ENCODE measurements at regions not wholly inside any gene's neighbourhood (a gene's known extent, or its start where the extent isn't known, plus 50 kb on each side); places are given as distances from the start of the nearest gene placed in this dataset.
"Not testable (repeated sequence)": the region's sequence is repeated elsewhere in the genome, so short reads cannot be mapped to it uniquely, and the experiment has no call there.

DNA sequence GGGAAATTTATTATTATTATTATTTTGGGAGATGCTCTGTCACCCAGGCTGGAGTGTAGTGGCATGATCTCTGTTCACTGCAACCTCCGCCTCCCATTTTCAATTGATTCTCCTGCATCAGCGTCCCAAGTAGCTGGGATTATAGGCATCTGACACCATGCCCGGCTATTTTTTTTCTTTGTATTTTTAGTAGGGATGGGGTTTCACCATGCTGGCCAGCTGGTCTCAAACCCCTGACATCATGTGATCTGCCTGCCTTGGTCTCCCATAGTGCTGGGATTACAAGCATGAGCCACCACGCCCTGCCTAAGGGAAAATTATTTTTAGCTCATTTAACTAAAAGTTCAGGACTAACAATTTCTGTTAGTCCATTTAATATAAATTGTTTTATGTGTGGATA, 109.2 kb upstream of the SESTD1 start:
- Histone ChIP-seq H3K27ac (ENCODE audit: extremely low read depth, low read depth, low read length) (no peak overlapping the region), H3K9me3 (replicated peaks; ENCODE audit: control insufficient read depth, insufficient read depth, low read depth, low read length) (no peaks in the 10 kb centered on the region; the same call in 1 of the 2 replicates), H3K27me3 (ENCODE audit: control insufficient read depth in 2 of 2, insufficient read depth in 2 of 2, low read length in 2 of 2) (no peaks in the 10 kb centered on the region), H3K4me2 (ENCODE audit: insufficient read depth, low read length) (no peak overlapping the region), H3K9me1 (ENCODE audit: control insufficient read depth, insufficient read depth, low read length) (no peaks in the 10 kb centered on the region), H3K79me2 (ENCODE audit: control insufficient read depth, insufficient read depth, low read length) (no peaks in the 10 kb centered on the region), H2AFZ (ENCODE audit: low read depth, low read length) (no peak overlapping the region), H3K4me3 (no peak overlapping the region), H4K20me1 (replicated peaks; ENCODE audit: control insufficient read depth, insufficient read depth, low read length) (no peaks in the 10 kb centered on the region), H3K4me1 (replicated peaks in 1 of 2; ENCODE audit: control insufficient read depth in 2 of 2, insufficient read depth in 2 of 2, low read length in 2 of 2) (no peaks in the 10 kb centered on the region), H3K36me3 (ENCODE audit: control insufficient read depth, insufficient read depth, low read length) (no peaks in the 10 kb centered on the region), H3K9ac (ENCODE audit: insufficient read depth in 1 of 2, low read depth in 2 of 2, low read length in 2 of 2) (no peak overlapping the region)
- DNase-seq (ENCODE audit: extremely low read depth in 1 of 4, low spot score in 3 of 4) (no peak), ATAC-seq (no peak), FAIRE-seq (no peak)
- ChIA-PET POLR2A (no interaction called here), CTCF (ENCODE audit: low intra/inter-chr PET ratio) (no interaction called here)
- no peak for TF ChIP-seq CHD1 (IDR thresholded peaks at IDR 0.05; ENCODE audit: low read length)
- no peak for TF ChIP-seq ZC3H8 (IDR thresholded peaks at IDR 0.05)
- TF ChIP-seq ESRRA (IDR thresholded peaks at IDR 0.05; ENCODE audit: borderline replicate concordance, low read depth): no peak
- TF ChIP-seq, protein P1, sequence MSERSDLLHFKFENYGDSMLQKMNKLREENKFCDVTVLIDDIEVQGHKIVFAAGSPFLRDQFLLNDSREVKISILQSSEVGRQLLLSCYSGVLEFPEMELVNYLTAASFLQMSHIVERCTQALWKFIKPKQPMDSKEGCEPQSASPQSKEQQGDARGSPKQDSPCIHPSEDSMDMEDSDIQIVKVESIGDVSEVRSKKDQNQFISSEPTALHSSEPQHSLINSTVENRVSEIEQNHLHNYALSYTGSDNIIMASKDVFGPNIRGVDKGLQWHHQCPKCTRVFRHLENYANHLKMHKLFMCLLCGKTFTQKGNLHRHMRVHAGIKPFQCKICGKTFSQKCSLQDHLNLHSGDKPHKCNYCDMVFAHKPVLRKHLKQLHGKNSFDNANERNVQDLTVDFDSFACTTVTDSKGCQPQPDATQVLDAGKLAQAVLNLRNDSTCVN (CRISPR knock-in tag; IDR thresholded peaks at IDR 0.05): no peak
- TF ChIP-seq, protein P2, sequence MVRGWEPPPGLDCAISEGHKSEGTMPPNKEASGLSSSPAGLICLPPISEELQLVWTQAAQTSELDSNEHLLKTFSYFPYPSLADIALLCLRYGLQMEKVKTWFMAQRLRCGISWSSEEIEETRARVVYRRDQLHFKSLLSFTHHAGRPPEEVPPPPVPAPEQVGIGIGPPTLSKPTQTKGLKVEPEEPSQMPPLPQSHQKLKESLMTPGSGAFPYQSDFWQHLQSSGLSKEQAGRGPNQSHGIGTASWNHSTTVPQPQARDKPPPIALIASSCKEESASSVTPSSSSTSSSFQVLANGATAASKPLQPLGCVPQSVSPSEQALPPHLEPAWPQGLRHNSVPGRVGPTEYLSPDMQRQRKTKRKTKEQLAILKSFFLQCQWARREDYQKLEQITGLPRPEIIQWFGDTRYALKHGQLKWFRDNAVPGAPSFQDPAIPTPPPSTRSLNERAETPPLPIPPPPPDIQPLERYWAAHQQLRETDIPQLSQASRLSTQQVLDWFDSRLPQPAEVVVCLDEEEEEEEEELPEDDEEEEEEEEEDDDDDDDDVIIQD (CRISPR knock-in tag; IDR thresholded peaks at IDR 0.05): no peak
- TF ChIP-seq DPF2 (IDR thresholded peaks at IDR 0.05): no peak
- TF ChIP-seq, protein P3, sequence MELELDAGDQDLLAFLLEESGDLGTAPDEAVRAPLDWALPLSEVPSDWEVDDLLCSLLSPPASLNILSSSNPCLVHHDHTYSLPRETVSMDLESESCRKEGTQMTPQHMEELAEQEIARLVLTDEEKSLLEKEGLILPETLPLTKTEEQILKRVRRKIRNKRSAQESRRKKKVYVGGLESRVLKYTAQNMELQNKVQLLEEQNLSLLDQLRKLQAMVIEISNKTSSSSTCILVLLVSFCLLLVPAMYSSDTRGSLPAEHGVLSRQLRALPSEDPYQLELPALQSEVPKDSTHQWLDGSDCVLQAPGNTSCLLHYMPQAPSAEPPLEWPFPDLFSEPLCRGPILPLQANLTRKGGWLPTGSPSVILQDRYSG (tag; conservative IDR thresholded peaks at IDR 0.05; ENCODE audit: low read depth): no peak
- TF ChIP-seq, protein P4, sequence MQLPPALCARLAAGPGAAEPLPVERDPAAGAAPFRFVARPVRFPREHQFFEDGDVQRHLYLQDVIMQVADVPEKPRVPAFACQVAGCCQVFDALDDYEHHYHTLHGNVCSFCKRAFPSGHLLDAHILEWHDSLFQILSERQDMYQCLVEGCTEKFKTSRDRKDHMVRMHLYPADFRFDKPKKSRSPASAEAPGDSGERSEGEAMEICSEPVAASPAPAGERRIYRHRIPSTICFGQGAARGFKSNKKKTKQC (CRISPR knock-in tag; IDR thresholded peaks at IDR 0.05): no peak
- no peak for TF ChIP-seq BHLHE40 (IDR thresholded peaks at IDR 0.05; ENCODE audit: low read length)
- TF ChIP-seq KLF16 (IDR thresholded peaks at IDR 0.05): no peak
- TF ChIP-seq NR2C1 (IDR thresholded peaks at IDR 0.05): no peak
- no peak for TF ChIP-seq NR2C1 (tag; IDR thresholded peaks at IDR 0.05)
- WGBS (ENCODE audit: insufficient coverage, low coverage, missing lambda C conversion rate): 0% methylated on average over 4 of the region's 4 CpGs
- intact Hi-C loops (cut with micrococcal nuclease): no loop called here
- in situ Hi-C loops (cut with MboI): no loop called here
- BruUV-seq (replicated peaks): no TSS peak

DNA sequence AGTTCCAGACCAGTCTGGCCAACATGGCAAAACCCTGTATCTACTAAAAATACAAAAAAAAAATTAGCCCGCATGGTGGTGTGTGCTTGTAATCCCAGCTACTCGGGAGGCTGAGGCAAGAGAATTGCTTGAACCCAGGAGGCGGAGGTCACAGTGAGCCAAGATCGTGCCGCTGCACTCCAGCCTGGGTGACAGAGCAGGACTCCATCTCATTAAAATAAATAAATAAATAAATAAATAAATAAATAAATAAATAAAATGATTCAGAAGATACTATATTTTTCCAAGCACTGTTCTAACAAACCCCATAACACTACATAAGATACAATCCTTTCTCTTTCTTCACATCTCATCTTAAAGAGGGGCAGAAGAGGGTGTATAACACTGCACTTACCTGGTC, 100.9 kb upstream of the SESTD1 start:
- in situ Hi-C loops (cut with MboI); BruUV-seq (replicated peaks); FAIRE-seq; CTCF ChIA-PET (ENCODE audit: low intra/inter-chr PET ratio); H3K27ac ChIP-seq (ENCODE audit: extremely low read depth, low read depth, low read length); H3K36me3 ChIP-seq (ENCODE audit: control insufficient read depth, insufficient read depth, low read length); H3K79me2 ChIP-seq (ENCODE audit: control insufficient read depth, insufficient read depth, low read length); H3K4me3 ChIP-seq; H3K9ac ChIP-seq (ENCODE audit: insufficient read depth in 1 of 2, low read depth in 2 of 2, low read length in 2 of 2); DNase-seq (ENCODE audit: extremely low read depth in 1 of 4, low spot score in 3 of 4); ATAC-seq; H3K27me3 ChIP-seq (ENCODE audit: control insufficient read depth in 2 of 2, insufficient read depth in 2 of 2, low read length in 2 of 2); H4K20me1 ChIP-seq (replicated peaks; ENCODE audit: control insufficient read depth, insufficient read depth, low read length); H3K4me2 ChIP-seq (ENCODE audit: insufficient read depth, low read length); POLR2A ChIA-PET; H3K4me1 ChIP-seq (replicated peaks in 1 of 2; ENCODE audit: control insufficient read depth in 2 of 2, insufficient read depth in 2 of 2, low read length in 2 of 2); intact Hi-C loops (cut with micrococcal nuclease); H2AFZ ChIP-seq (ENCODE audit: low read depth, low read length); H3K9me1 ChIP-seq (ENCODE audit: control insufficient read depth, insufficient read depth, low read length); H3K9me3 ChIP-seq (replicated peaks; ENCODE audit: control insufficient read depth, insufficient read depth, low read depth, low read length): not testable (repeated sequence)
- WGBS (ENCODE audit: insufficient coverage, low coverage, missing lambda C conversion rate): 8% methylated on average over 5 of the region's 5 CpGs

Measured in K562 (cell line).